ENCODE measurements at regions not wholly inside any gene's neighbourhood (a gene's known extent, or its start where the extent isn't known, plus 50 kb on each side); places are given as distances from the start of the nearest gene placed in this dataset.

- Histone ChIP-seq H3K27me3 (replicated peaks) (no peaks in the 10 kb centered on the region), H3K36me3 (replicated peaks) (no peaks in the 10 kb centered on the region), H3K4me3 (ENCODE audit: low read depth, low read length) (no peak overlapping the region), H3K27ac (no peak overlapping the region)
- no peak for DNase-seq
- no peak for TF ChIP-seq CTCF (IDR thresholded peaks at IDR 0.05; ENCODE audit: low read depth, low read length, missing control alignments)
- in situ Hi-C loops (cut with HindIII; ENCODE audit: low pct_ligation_motif_present, low sequenced_read_pairs) = no loop called here
Observed at GRCh38 chr16:74202009-74202408, 94.6 kb upstream of the PSMD7 start.

DNA sequence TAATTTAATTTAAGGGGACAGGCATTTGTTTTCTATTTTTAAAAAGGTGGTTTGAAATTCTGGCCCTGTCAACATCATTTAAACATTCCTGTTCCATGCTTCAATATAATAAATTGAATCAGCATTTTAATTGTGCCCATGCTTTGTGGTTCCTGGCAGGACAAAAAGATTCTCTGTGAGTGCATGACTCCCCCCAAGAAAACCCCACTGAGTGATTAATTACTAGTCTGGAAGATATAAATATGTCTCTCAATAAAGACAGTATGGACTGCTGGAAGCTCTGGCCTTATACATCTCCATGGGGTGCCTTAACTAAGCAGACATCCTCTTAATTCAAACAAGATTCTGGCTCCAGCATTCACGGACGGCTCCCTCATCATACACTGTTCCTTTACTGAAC, 95.0 kb upstream of the PSMD7 start:
- H3K36me3 ChIP-seq (replicated peaks) = no peaks in the 10 kb centered on the region
- in situ Hi-C loops (cut with HindIII; ENCODE audit: low pct_ligation_motif_present, low sequenced_read_pairs) = no loop called here
- TF ChIP-seq CTCF (IDR thresholded peaks at IDR 0.05; ENCODE audit: low read depth, low read length, missing control alignments) = no peak
- no peak for DNase-seq
- no peak overlapping the region for H3K4me3 ChIP-seq (ENCODE audit: low read depth, low read length)
- H3K27ac ChIP-seq = no peak overlapping the region
- no peaks in the 10 kb centered on the region for H3K27me3 ChIP-seq (replicated peaks)

- no peak for TF ChIP-seq CTCF (IDR thresholded peaks at IDR 0.05; ENCODE audit: low read depth, low read length, missing control alignments)
- in situ Hi-C loops (cut with HindIII; ENCODE audit: low pct_ligation_motif_present, low sequenced_read_pairs) = no loop called here
- no peaks in the 10 kb centered on the region for H3K27me3 ChIP-seq (replicated peaks)
- no peak overlapping the region for H3K27ac ChIP-seq
- no peak overlapping the region for H3K4me3 ChIP-seq (ENCODE audit: low read depth, low read length)
- no peaks in the 10 kb centered on the region for H3K36me3 ChIP-seq (replicated peaks)
- no peak for DNase-seq
Observed at GRCh38 chr16:74200921-74201320, 95.7 kb upstream of the PSMD7 start.

- Histone ChIP-seq H3K27me3 (replicated peaks) (no peaks in the 10 kb centered on the region), H3K36me3 (replicated peaks) (no peaks in the 10 kb centered on the region), H3K4me3 (ENCODE audit: low read depth, low read length) (no peak overlapping the region), H3K27ac (no peak overlapping the region)
- no peak for DNase-seq
- in situ Hi-C loops (cut with HindIII; ENCODE audit: low pct_ligation_motif_present, low sequenced_read_pairs) = no loop called here
- no peak for TF ChIP-seq CTCF (IDR thresholded peaks at IDR 0.05; ENCODE audit: low read depth, low read length, missing control alignments)
Observed at GRCh38 chr16:74199842-74200124, 96.8 kb upstream of the PSMD7 start.

DNA sequence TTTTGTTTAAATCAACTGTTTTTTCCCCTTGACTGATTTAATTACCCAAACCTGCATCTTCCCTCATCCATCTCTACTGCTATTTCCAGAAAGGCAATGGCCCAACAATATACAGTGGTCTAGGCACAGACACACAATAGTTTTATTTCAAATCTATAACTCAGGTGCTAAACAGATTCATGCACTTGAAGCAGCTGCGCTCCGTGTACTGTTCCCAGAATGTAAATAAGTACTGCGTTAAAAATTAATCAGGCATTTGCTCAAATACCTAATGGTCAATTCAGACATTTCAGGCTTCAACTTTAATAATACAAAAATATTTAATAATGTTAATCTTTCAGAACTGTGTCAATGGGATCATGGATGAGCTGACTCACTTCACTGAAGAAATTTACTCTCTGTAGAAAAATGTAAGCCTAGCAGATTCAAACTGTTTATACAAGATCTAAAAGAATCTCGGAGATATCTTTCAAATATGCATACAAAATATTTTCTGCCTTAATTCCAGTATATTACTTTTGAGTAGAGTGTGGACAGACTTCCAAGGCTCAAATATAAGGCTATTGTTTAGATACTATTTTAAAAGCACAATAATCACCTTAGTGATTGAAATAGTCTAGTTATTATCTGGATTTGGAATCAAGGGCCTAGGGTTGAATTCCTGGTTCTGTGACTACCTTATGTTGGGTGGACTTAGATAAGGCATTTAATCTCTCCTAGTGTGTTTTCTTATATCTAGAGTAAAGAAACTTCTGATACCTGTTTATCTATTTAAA, 97.4 kb upstream of the PSMD7 start:
- no peak overlapping the region for H3K27ac ChIP-seq
- H3K36me3 ChIP-seq (replicated peaks) = no peaks in the 10 kb centered on the region
- in situ Hi-C loops (cut with HindIII; ENCODE audit: low pct_ligation_motif_present, low sequenced_read_pairs) = no loop called here
- no peak for DNase-seq
- H3K4me3 ChIP-seq (ENCODE audit: low read depth, low read length) = no peak overlapping the region
- H3K27me3 ChIP-seq (replicated peaks) = no peaks in the 10 kb centered on the region
- no peak for TF ChIP-seq CTCF (IDR thresholded peaks at IDR 0.05; ENCODE audit: low read depth, low read length, missing control alignments)

DNA sequence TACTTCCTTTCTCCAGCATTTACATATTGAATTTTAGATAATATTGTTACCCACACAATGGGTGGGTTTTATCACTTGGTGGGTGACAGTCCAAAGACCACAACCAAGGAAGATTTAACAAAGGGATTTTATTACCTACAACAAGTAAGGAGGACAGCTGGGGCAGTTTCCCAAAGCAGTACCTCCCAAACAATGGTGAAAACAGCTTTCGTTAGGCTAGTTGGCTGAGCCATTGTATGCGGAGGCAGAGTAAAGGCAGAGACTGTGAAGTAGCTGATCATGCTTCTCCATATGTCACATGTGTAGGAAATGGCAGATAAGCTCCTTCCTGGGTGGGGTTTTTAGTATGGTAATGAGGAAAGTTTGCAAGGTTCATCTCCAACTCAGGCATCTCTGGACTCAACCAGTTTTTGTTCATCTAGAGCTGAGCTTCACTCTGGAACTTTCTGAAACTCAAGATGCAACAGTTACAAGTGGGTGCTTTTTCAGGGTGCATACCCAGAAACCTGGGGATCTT, 104.3 kb upstream of the PSMD7 start:
- no peaks in the 10 kb centered on the region for H3K27me3 ChIP-seq (replicated peaks)
- H3K27ac ChIP-seq = no peak overlapping the region
- TF ChIP-seq CTCF (IDR thresholded peaks at IDR 0.05; ENCODE audit: low read depth, low read length, missing control alignments) = no peak
- H3K4me3 ChIP-seq (ENCODE audit: low read depth, low read length) = no peak overlapping the region
- no peaks in the 10 kb centered on the region for H3K36me3 ChIP-seq (replicated peaks)
- in situ Hi-C loops (cut with HindIII; ENCODE audit: low pct_ligation_motif_present, low sequenced_read_pairs) = no loop called here
- no peak for DNase-seq
